ENCODE measurements at regions not wholly inside any gene's neighbourhood (a gene's known extent, or its start where the extent isn't known, plus 50 kb on each side); places are given as distances from the start of the nearest gene placed in this dataset.

- DNase-seq: no peak
Observed at GRCh38 chr10:2414039-2414438, 653.3 kb upstream of the PFKP start.

DNA sequence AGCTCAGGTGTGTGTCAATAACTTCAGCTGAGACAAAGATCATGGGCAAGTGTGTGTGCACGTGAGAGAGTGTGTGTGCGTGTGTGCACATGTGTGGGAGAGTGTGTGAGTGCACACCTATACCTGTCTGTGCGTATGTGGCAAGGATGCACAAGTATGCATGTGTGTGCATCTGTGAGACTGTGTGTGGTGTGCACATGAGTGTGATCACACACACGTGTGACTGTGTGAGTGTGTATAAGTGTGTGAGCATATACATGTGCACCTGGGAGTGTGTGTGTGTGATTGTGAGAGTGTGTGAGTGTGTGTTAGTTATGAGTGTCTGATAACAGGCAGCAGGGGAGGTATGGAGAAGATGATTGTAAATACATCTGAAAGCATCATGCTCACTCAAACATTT is 657.3 kb upstream of the PFKP start:
- DNase-seq: no peak

GRCh38 chr10:2401459-2401858 is 664.1 kb upstream of the ADARB2 start:
- DNase-seq: no peak

- DNase-seq: no peak
Observed at GRCh38 chr10:2399482-2399881, 662.2 kb upstream of the ADARB2 start.

DNA sequence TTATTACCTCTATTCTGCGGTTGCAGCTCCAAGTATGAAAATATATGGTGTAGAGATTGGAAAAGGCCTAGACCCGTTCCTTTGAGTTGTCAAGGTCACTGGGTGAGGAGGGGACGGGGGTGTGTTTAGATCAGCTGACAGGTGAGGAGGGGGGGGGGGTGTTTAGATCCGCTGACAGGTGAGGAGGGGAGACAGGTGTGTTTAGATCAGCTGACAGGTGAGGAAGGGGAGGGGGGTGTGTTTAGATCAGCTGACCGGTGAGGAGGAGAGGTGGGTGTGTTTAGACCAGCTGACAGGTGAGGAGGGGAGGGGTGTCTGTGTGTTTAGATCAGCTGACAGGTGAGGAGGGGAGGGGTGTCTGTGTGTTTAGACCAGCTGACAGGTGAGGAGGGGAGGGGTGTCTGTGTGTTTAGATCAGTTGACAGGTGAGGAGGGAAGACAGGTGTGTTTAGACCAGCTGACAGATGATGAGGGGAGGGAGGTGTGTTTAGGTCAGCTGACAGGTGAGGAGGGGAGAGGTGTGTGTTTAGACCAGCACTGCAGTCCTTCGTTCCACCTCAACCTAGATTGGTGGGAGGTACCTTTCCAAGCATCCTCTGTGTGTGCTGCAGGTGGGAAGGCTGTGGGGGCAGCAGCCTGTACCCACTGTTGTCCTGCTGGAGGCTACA is 655.0 kb upstream of the ADARB2 start:
- DNase-seq: no peak

DNA sequence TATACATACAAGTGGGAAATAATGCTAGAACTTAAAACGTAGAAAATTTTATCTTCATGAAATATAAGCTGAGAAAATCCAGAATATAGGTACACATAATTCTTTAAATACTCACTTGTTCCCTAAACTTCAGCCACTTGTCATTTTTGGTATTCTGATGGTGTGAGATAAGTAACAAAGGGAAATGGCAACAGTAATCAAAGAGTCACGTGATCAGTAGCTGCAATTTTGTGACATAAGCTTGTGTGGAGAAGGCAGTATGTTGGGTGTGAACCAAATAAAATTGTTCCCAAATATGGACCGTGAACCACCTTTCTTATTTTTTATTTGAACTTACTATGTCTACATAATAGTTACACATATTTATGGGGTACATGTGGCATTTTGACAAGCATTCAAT is 650.3 kb upstream of the ADARB2 start:
- no peak for DNase-seq

- DNase-seq: no peak
Observed at GRCh38 chr10:2387261-2387660, 649.9 kb upstream of the ADARB2 start.

GRCh38 chr10:2380218-2380617 is 642.9 kb upstream of the ADARB2 start:
- DNase-seq: no peak

GRCh38 chr10:2367083-2367482 is 629.8 kb upstream of the ADARB2 start:
- no peak for DNase-seq

DNA sequence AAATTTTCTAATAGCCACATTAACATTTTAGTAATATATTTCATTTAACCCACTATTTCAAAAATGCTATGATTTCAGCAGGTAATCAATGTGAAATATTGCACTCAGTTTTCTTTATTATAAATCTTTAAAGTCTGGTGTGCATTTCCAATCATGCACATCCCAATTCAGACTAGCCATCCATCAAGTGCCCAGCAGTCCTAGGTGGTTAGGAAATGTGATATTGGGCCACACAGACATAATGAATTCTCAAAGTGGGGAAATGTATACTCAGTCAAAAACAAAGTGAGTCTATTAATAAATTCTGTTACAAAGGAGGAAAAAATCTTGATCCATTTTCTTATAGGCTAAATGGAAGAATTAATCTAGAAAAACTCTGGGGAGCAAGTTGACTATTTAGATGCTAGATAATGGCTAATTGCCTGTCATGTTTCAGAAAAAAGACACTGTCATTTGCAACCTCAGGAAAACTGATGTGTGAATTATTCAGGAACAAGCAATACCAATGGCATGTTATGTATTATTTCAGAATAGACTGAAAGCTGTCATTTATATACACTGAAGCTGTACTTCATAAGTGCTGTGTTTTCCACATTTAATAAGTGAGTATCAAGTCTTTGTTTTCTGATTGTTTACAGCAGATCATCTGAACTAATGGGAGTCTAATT is 629.1 kb upstream of the ADARB2 start:
- DNase-seq: no peak

DNA sequence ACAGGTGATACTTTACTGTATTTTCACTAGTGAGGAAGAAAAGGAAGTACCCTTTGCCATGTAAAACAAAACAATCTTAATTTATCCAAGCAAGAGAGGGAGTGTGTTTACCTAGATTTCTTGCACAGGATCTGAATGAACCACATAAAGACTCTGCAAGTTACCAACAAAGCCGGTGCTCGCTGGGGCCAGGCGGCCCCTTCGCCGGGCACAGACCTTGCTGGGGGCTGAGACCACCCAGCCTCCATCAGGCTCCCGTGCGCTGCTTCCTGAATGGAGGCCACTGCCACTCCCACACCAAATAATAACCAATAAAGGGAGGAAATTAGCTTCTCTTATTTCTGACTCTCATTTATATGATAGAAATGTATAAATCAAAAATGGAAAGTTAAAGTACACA is 625.0 kb upstream of the ADARB2 start:
- DNase-seq: no peak

GRCh38 chr10:2358586-2358985 is 621.3 kb upstream of the ADARB2 start:
- DNase-seq: no peak

DNA sequence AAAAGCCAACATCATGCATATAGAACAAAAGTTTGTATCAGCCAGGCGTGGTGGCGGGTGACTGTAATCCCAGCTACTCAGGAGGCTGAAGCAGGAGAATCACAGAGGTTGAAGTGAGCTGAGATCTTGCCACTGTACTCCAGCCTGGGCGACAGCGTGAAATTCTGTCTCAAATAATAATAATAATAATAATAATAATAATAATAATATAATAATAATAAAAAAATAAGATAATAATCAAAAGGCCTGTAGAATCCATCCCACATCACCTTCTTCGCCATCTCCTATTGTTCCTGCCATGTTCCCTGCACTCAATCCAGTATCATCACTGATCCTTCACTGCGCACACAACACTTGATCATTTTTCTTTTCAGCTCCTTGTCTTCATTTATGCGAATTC is 619.3 kb upstream of the ADARB2 start:
- DNase-seq: no peak

- no peak for DNase-seq
Observed at GRCh38 chr10:2351566-2351965, 614.2 kb upstream of the ADARB2 start.

DNA sequence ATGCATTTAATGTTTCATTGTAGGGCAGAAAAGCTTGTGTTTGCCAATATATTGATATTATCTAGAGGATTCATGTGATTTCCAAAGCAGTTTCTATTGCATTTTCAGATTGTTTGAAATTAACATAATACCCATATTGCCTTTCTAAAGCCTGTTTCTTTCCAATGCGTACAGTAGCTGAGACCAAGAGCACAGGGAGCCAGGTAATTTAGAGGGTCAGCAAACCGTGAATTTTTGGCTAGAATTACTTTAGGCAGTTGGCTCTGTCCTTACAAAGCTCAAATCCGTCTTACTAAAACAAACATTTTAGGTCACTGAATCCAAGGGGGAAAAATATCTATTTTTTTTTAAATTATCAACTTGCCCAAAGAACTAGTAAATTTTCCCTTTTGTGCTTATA is 604.9 kb upstream of the ADARB2 start:
- no peak for DNase-seq

GRCh38 chr10:2340831-2341647 is 603.7 kb upstream of the ADARB2 start:
- DNase-seq: no peak

DNA sequence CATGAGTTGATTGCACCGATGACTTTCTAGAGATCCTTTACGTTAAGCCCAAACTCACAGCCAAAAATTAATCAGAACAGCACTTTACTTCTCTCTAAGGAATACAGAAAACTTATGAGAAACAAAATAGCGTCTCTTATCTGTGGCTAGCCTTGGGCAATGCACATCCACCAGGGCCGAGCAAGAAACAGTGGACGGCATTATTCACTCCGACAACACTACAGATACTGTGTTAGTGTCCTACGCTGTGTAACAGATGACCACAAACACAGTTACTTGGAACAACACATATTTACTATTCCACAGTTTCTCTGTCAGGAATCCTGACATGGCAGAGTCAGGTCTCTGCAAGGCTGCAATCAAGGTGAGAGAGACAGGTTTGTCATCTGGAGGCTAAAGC is 598.3 kb upstream of the ADARB2 start:
- DNase-seq: no peak

DNA sequence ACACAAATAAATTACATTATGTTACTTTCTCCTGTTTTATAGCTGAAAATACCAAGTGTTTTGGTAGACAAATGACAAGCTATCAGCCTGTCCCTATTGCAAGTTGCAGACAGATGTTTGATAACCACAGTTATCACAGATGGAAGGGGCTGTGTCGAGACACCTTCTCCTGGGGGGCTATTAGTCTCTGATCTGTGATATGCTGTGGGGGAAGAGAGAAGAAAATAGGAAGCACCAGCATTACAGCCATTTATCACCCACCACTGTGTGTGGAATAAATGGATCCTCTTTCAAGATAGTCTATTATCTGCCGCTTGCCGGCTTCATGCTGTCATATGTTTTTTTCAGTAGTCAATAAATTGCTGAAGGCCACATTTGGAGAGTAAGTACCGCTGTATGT is 597.2 kb upstream of the ADARB2 start:
- DNase-seq: no peak

GRCh38 chr10:2329082-2329481 is 591.8 kb upstream of the ADARB2 start:
- DNase-seq: no peak

- no peak for DNase-seq
Observed at GRCh38 chr10:2326411-2326810, 589.1 kb upstream of the ADARB2 start.

- peak; percentile 2 for DNase-seq
Observed at GRCh38 chr10:2315045-2315485, 577.7 kb upstream of the ADARB2 start.

- DNase-seq: no peak
Observed at GRCh38 chr10:2306081-2306480, 568.8 kb upstream of the ADARB2 start.

DNA sequence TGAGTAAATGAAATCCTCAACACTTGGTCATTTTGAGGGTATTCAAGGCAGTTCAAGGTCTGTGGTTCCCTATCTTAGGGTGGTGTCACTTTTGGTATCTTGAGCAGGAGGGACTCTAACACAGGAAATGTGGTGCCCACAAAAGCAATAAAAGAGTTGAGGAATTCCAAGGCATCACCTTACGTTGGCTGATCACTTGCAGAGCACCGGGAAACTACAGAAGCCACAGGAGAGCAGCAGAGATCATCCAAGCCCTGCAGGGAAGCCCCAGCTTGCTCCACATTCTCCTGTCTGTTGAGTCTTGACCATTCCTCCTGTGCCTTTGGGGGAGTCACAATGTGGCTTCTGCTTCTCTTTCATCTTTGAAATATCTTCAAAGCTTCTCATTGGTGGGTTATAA is 565.8 kb upstream of the ADARB2 start:
- DNase-seq: no peak

DNA sequence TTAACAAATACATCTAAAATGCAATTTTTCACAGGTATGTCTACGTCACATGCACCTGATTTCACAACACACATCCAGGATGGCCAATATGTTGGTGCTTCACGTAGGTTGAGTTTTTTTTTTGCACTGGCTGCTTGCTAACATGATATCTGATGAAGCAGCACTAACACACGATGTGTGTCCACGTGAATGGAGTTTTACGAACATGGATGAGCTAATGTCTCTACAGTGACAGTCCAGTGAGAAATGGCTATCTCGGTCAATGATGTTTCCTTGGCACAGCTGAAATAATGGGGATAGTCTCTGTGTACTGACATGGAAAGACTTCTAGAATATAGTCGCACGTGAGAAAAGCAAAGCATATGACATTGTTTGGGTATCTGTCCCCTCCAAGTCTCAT is 563.9 kb upstream of the ADARB2 start:
- no peak for DNase-seq

All from NCI-H2227 treated with DMSO at 0.1 percent for 48 hours (cell line).